ENCODE measurements at regions not wholly inside any gene's neighbourhood (a gene's known extent, or its start where the extent isn't known, plus 50 kb on each side); places are given as distances from the start of the nearest gene placed in this dataset.
A peak's percentile ranks its signal among the peaks of the same experiment; 100 is the strongest.

- no peaks in the 10 kb centered on the region for H3K9me1 ChIP-seq (ENCODE audit: control insufficient read depth, extremely low read depth, insufficient read depth, low read length)
- H3K79me2 ChIP-seq (ENCODE audit: control insufficient read depth, insufficient read depth, low read length), result no peaks in the 10 kb centered on the region
- H3K36me3 ChIP-seq (ENCODE audit: control insufficient read depth in 2 of 2, extremely low read depth in 1 of 2, insufficient read depth in 2 of 2, low read length in 2 of 2), result no peaks in the 10 kb centered on the region
- no peak overlapping the region for H3K4me2 ChIP-seq (ENCODE audit: control insufficient read depth, extremely low read depth, insufficient read depth, low read depth, low read length)
- TF ChIP-seq EZH2 (IDR thresholded peaks at IDR 0.05; ENCODE audit: low read length), result no peak
- TF ChIP-seq, protein P1, sequence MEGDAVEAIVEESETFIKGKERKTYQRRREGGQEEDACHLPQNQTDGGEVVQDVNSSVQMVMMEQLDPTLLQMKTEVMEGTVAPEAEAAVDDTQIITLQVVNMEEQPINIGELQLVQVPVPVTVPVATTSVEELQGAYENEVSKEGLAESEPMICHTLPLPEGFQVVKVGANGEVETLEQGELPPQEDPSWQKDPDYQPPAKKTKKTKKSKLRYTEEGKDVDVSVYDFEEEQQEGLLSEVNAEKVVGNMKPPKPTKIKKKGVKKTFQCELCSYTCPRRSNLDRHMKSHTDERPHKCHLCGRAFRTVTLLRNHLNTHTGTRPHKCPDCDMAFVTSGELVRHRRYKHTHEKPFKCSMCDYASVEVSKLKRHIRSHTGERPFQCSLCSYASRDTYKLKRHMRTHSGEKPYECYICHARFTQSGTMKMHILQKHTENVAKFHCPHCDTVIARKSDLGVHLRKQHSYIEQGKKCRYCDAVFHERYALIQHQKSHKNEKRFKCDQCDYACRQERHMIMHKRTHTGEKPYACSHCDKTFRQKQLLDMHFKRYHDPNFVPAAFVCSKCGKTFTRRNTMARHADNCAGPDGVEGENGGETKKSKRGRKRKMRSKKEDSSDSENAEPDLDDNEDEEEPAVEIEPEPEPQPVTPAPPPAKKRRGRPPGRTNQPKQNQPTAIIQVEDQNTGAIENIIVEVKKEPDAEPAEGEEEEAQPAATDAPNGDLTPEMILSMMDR (optimal IDR thresholded peaks at IDR 0.05 in 1 of 3, IDR thresholded peaks at IDR 0.05 in 1 of 3, conservative IDR thresholded peaks at IDR 0.05 in 1 of 3; ENCODE audit: extremely low read depth in 1 of 3, insufficient read depth in 2 of 3, low read length in 3 of 3), result no peak
- H3K27ac ChIP-seq (ENCODE audit: control insufficient read depth, insufficient read depth, low read length), result no peak overlapping the region
- DNase-seq (ENCODE audit: low read depth, low spot score) (no peak), FAIRE-seq (peak; percentile 66)
- dilution Hi-C loops (cut with MboI; ENCODE audit: extremely low pct_ligation_motif_present, low sequenced_read_pairs), result no loop called here
- H3K9me3 ChIP-seq (ENCODE audit: control insufficient read depth, low read depth, low read length), result no peaks in the 10 kb centered on the region
- H3K27me3 ChIP-seq (ENCODE audit: control insufficient read depth, extremely low read depth, insufficient read depth, low read length), result no peaks in the 10 kb centered on the region
- no peaks in the 10 kb centered on the region for H4K20me1 ChIP-seq (ENCODE audit: control insufficient read depth, extremely low read depth, insufficient read depth, low read length)
- no peak overlapping the region for H2AFZ ChIP-seq (ENCODE audit: control insufficient read depth, low read length)
- H3K9ac ChIP-seq (ENCODE audit: control insufficient read depth, extremely low read depth, insufficient read depth, low read length), result no peak overlapping the region
- peaks cover 29% of the 10 kb centered on the region for H3K4me1 ChIP-seq (ENCODE audit: control insufficient read depth, extremely low read depth, insufficient read depth, low read length)
- H3K4me3 ChIP-seq (ENCODE audit: control insufficient read depth in 2 of 3, extremely low read depth in 1 of 3, insufficient read depth in 2 of 3, low read depth in 1 of 3, low read length in 3 of 3), result no peak overlapping the region
Observed at GRCh38 chr5:54646356-54647101, 129.0 kb downstream of the SNX18 start.

- Histone ChIP-seq H3K36me3 (ENCODE audit: control insufficient read depth in 2 of 2, extremely low read depth in 1 of 2, insufficient read depth in 2 of 2, low read length in 2 of 2) (no peaks in the 10 kb centered on the region), H3K4me2 (ENCODE audit: control insufficient read depth, extremely low read depth, insufficient read depth, low read depth, low read length) (no peak overlapping the region), H4K20me1 (ENCODE audit: control insufficient read depth, extremely low read depth, insufficient read depth, low read length) (no peaks in the 10 kb centered on the region), H3K27ac (ENCODE audit: control insufficient read depth, insufficient read depth, low read length) (no peak overlapping the region), H3K4me1 (ENCODE audit: control insufficient read depth, extremely low read depth, insufficient read depth, low read length) (peaks cover 24% of the 10 kb centered on the region), H3K9me3 (ENCODE audit: control insufficient read depth, low read depth, low read length) (no peaks in the 10 kb centered on the region), H3K4me3 (ENCODE audit: control insufficient read depth in 2 of 3, extremely low read depth in 1 of 3, insufficient read depth in 2 of 3, low read depth in 1 of 3, low read length in 3 of 3) (no peak overlapping the region), H3K9me1 (ENCODE audit: control insufficient read depth, extremely low read depth, insufficient read depth, low read length) (no peaks in the 10 kb centered on the region), H3K9ac (ENCODE audit: control insufficient read depth, extremely low read depth, insufficient read depth, low read length) (no peak overlapping the region), H3K79me2 (ENCODE audit: control insufficient read depth, insufficient read depth, low read length) (no peaks in the 10 kb centered on the region), H3K27me3 (ENCODE audit: control insufficient read depth, extremely low read depth, insufficient read depth, low read length) (no peaks in the 10 kb centered on the region), H2AFZ (ENCODE audit: control insufficient read depth, low read length) (no peak overlapping the region)
- dilution Hi-C loops (cut with MboI; ENCODE audit: extremely low pct_ligation_motif_present, low sequenced_read_pairs), result no loop called here
- DNase-seq (ENCODE audit: low read depth, low spot score) (no peak), FAIRE-seq (no peak)
- no peak for TF ChIP-seq EZH2 (IDR thresholded peaks at IDR 0.05; ENCODE audit: low read length)
- TF ChIP-seq, protein P1 (optimal IDR thresholded peaks at IDR 0.05 in 1 of 3, IDR thresholded peaks at IDR 0.05 in 1 of 3, conservative IDR thresholded peaks at IDR 0.05 in 1 of 3; ENCODE audit: extremely low read depth in 1 of 3, insufficient read depth in 2 of 3, low read length in 3 of 3), result no peak
Observed at GRCh38 chr5:54645882-54646355, 128.4 kb downstream of the SNX18 start.

Data from keratinocyte (primary cell).